ENCODE measurements at regions not wholly inside any gene's neighbourhood (a gene's known extent, or its start where the extent isn't known, plus 50 kb on each side); places are given as distances from the start of the nearest gene placed in this dataset.

DNA sequence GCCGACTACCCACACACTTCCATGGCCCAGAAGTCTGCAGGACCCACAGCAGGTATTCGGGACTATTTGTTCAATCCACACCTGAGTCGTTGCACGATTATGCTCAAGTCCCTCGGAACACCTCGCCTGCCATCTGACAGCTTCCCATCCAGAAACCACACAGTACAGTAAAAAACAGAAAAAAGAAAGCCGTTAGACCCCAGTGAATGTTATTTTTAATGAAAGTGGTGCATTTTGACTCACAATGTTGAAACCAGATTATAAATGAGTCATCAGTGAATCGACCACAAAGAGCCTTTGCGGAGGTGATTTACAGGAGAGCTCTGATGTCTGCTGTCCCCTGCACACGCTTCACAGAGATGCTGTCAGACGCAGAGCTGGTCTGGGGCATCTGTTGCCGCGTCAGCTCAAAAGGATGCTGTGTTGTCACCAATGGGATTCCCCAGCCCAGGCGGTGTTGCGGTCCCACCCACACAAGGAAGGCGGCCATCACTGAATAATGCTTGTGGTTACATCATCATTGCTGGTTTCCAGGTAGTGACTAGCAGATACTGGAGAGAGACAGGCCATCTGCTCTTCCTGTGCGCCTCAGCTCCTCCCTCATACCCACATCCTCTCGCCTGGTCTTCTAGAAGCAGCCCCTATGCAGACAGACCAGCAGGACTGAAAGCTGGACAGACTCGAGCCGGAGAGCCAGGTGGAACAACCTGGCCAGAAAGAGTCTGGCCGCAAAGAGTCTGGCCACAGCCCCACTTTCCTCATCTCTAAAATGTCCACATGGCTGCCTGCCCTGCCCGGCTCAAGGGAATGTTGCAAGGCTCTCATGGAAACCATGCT lies 116.8 kb downstream of the TOMM20 start (continued):
- TF ChIP-seq SNRNP70 (optimal IDR thresholded peaks at IDR 0.05; ENCODE audit: low read depth, low read length): no peak
- TF ChIP-seq RHOXF2B (CRISPR knock-in tag; conservative IDR thresholded peaks at IDR 0.05): no peak
- TF ChIP-seq ELF2 (CRISPR knock-in tag; IDR thresholded peaks at IDR 0.05): no peak
- TF ChIP-seq CREB1 (IDR thresholded peaks at IDR 0.05): peak; percentile 68
- TF ChIP-seq CREB1 (CRISPR knock-in tag; IDR thresholded peaks at IDR 0.05): no peak
- no peak for TF ChIP-seq ARID3B (CRISPR knock-in tag; IDR thresholded peaks at IDR 0.05; ENCODE audit: borderline replicate concordance)
- TF ChIP-seq ZNF76 (CRISPR knock-in tag; IDR thresholded peaks at IDR 0.05; ENCODE audit: borderline replicate concordance): no peak
- TF ChIP-seq EP400 (IDR thresholded peaks at IDR 0.05): peak; percentile 62
- TF ChIP-seq XRCC4 (IDR thresholded peaks at IDR 0.05; ENCODE audit: extremely low read depth, insufficient read depth, insufficient read length): no peak
- TF ChIP-seq NCOA6 (IDR thresholded peaks at IDR 0.05): no peak
- TF ChIP-seq CREB3 (tag; conservative IDR thresholded peaks at IDR 0.05; ENCODE audit: low read depth): no peak
- TF ChIP-seq ZNF584 (CRISPR knock-in tag; IDR thresholded peaks at IDR 0.05; ENCODE audit: low read depth): peak; percentile 21; the same call in 1 of the 2 replicates
- peak; percentile 94 for TF ChIP-seq CEBPG (CRISPR knock-in tag; IDR thresholded peaks at IDR 0.05)
- TF ChIP-seq CEBPG (tag; conservative IDR thresholded peaks at IDR 0.05 in 1 of 2, IDR thresholded peaks at IDR 0.05 in 1 of 2): peak; percentile 87 to 98
- no peak for TF ChIP-seq THRB (CRISPR knock-in tag; conservative IDR thresholded peaks at IDR 0.05)
- TF ChIP-seq HNRNPK (IDR thresholded peaks at IDR 0.05; ENCODE audit: low read depth, low read length, poor library complexity, severe bottlenecking): no peak
- TF ChIP-seq, protein P1, sequence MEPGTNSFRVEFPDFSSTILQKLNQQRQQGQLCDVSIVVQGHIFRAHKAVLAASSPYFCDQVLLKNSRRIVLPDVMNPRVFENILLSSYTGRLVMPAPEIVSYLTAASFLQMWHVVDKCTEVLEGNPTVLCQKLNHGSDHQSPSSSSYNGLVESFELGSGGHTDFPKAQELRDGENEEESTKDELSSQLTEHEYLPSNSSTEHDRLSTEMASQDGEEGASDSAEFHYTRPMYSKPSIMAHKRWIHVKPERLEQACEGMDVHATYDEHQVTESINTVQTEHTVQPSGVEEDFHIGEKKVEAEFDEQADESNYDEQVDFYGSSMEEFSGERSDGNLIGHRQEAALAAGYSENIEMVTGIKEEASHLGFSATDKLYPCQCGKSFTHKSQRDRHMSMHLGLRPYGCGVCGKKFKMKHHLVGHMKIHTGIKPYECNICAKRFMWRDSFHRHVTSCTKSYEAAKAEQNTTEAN (CRISPR knock-in tag; IDR thresholded peaks at IDR 0.05): no peak
- TF ChIP-seq ZNF764 (CRISPR knock-in tag; IDR thresholded peaks at IDR 0.05; ENCODE audit: low read depth): no peak
- TF ChIP-seq ZNF668 (CRISPR knock-in tag; IDR thresholded peaks at IDR 0.05): no peak
- no peak for TF ChIP-seq ELK3 (CRISPR knock-in tag; IDR thresholded peaks at IDR 0.05)
- no peak for TF ChIP-seq ATF1 (CRISPR knock-in tag; IDR thresholded peaks at IDR 0.05)
- TF ChIP-seq ATF1 (tag; IDR thresholded peaks at IDR 0.05): peak; percentile 65
- no peak for TF ChIP-seq COPS2 (conservative IDR thresholded peaks at IDR 0.05)
- TF ChIP-seq MAFG (tag; conservative IDR thresholded peaks at IDR 0.05): peak; percentile 47

All from K562 (cell line).